ENCODE measurements at regions not wholly inside any gene's neighbourhood (a gene's known extent, or its start where the extent isn't known, plus 50 kb on each side); places are given as distances from the start of the nearest gene placed in this dataset.

DNA sequence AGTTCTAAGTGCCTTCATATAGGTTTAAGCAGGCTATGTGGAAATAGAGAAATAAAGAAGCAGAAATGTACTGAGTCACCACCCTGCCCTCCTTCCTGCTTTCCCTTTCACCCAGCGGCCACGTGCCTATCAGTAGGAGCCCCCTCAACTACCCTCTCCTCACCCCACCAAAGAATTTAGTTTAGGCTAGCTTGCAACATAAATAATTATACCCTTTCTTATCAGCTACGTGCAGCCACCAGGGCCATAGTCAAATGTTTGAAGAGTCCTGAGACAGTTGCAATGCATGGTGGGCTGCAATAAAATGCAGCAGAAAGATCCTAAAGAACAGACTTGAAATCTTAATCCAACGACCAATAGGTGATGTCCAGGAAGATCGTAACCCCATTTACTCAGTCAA, 101.2 kb downstream of the RTP5 start:
- Histone ChIP-seq H3K27ac (no peak overlapping the region), H3K36me3 (ENCODE audit: insufficient read depth, low read length) (no peaks in the 10 kb centered on the region), H3K9me3 (ENCODE audit: low read depth, low read length) (no peaks in the 10 kb centered on the region), H3K9ac (ENCODE audit: insufficient read length) (no peak overlapping the region), H3K4me3 (no peak overlapping the region)
- DNase-seq (ENCODE audit: low read depth, low spot score) = no peak
- TF ChIP-seq POLR2AphosphoS5 (IDR thresholded peaks at IDR 0.05; ENCODE audit: borderline replicate concordance, low read depth, low read length) (no peak), FOXP2 (optimal IDR thresholded peaks at IDR 0.05; ENCODE audit: control extremely low read depth, extremely low read length, insufficient read depth) (no peak), EZH2 (IDR thresholded peaks at IDR 0.05) (no peak)

DNA sequence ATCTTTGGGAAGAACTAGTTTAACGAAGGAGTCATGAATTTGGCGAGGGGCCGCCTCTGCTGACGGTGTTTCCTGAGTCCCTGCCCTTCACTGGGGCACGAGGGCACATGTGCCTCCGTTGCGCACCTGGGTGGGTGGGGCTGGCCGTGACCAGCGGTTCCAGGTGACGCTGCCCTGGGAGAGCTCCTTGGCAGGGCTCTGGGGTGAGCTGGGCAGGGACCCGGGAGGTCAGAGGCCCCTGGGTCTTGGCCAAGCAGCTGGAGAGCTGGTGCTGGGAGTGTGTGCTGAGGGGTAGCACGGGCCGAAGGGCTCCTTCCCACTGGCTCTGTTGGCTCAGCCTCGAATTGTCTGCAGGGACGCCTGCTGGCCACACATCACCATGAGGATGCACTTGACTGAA, 104.6 kb downstream of the RTP5 start:
- no peaks in the 10 kb centered on the region for H3K36me3 ChIP-seq (ENCODE audit: insufficient read depth, low read length)
- H3K27ac ChIP-seq = no peak overlapping the region
- H3K4me3 ChIP-seq = no peak overlapping the region
- no peak for DNase-seq (ENCODE audit: low read depth, low spot score)
- TF ChIP-seq POLR2AphosphoS5 (IDR thresholded peaks at IDR 0.05; ENCODE audit: borderline replicate concordance, low read depth, low read length) (no peak), FOXP2 (optimal IDR thresholded peaks at IDR 0.05; ENCODE audit: control extremely low read depth, extremely low read length, insufficient read depth) (no peak), EZH2 (IDR thresholded peaks at IDR 0.05) (no peak)
- H3K9ac ChIP-seq (ENCODE audit: insufficient read length) = no peak overlapping the region
- no peaks in the 10 kb centered on the region for H3K9me3 ChIP-seq (ENCODE audit: low read depth, low read length)

DNA sequence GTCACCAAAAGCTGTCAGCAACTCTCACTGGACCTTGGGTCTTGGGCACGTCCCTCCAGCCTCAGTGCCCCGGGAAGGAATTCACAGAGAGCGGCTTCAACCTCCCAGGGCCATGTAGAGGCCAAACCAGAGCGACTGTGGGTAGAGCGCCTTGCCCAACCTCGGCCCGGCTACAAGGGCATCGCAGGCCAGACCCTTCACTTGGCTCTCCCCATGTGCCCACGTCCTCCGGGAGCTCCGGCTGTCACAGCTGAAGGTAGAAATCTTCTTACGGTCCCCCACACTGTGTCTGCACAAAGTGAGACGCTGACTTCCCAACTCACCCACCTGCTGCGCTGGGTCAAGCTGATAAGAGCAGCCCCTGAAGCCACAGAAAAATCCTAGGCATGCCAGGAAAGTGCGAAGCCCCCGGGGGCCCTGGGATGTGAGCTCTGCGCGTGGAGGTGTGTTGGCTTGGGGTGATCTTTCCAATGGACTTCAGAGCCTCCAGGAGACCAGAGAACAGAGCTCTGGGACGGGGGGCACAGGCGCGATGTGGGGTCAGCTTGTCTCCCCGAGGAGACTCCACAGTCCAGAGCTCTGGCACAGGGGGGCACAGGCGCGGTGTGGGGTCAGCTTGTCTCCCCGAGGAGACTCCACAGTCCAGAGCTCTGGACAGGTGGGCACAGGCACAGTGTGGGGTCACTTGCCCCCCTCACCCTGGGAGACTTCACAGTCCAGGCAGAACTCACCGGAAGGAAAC, 105.5 kb downstream of the RTP5 start:
- no peak overlapping the region for H3K4me3 ChIP-seq
- H3K27ac ChIP-seq = no peak overlapping the region
- H3K9me3 ChIP-seq (ENCODE audit: low read depth, low read length) = no peaks in the 10 kb centered on the region
- TF ChIP-seq POLR2AphosphoS5 (IDR thresholded peaks at IDR 0.05; ENCODE audit: borderline replicate concordance, low read depth, low read length) (no peak), FOXP2 (optimal IDR thresholded peaks at IDR 0.05; ENCODE audit: control extremely low read depth, extremely low read length, insufficient read depth) (no peak), EZH2 (IDR thresholded peaks at IDR 0.05) (no peak)
- no peak overlapping the region for H3K9ac ChIP-seq (ENCODE audit: insufficient read length)
- DNase-seq (ENCODE audit: low read depth, low spot score) = no peak
- no peaks in the 10 kb centered on the region for H3K36me3 ChIP-seq (ENCODE audit: insufficient read depth, low read length)

DNA sequence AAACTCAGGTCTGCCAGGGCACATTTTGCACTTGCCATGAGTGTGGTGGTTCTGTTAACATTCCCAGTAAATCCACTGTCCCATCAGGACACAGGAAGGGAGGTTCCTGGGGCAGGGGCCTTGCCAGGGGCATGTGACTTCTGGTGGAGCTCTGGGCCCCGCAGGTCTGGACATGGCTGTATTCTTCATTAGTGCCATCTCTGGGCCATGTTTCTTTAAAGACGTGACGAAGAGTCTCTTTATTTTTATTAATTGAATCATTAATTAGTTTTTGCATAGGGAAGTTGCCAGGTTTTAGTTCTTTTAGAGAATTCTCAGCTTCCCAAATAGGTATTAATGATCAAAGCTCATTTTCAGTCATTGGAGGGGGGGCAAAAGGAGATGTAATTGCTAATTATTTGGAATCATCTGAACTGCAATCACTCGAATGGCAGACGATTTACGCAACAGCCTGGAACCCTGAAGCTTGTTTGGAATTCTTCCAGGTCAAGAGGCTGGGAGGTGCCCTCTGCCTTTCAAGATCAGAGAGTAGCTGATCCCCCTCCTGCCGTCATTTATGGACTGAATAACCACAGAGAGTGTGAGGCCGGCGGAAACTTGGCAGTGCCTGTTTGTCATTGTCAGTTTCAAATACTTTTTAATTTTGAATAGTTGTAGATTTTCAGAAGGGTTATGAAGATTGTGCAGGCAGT, 106.2 kb downstream of the RTP5 start:
- Histone ChIP-seq H3K4me3 (no peak overlapping the region), H3K36me3 (ENCODE audit: insufficient read depth, low read length) (no peaks in the 10 kb centered on the region), H3K9ac (ENCODE audit: insufficient read length) (no peak overlapping the region), H3K9me3 (ENCODE audit: low read depth, low read length) (no peaks in the 10 kb centered on the region), H3K27ac (no peak overlapping the region)
- TF ChIP-seq EZH2 (IDR thresholded peaks at IDR 0.05) = no peak
- no peak for TF ChIP-seq POLR2AphosphoS5 (IDR thresholded peaks at IDR 0.05; ENCODE audit: borderline replicate concordance, low read depth, low read length)
- TF ChIP-seq FOXP2 (optimal IDR thresholded peaks at IDR 0.05; ENCODE audit: control extremely low read depth, extremely low read length, insufficient read depth) = no peak
- DNase-seq (ENCODE audit: low read depth, low spot score) = no peak

DNA sequence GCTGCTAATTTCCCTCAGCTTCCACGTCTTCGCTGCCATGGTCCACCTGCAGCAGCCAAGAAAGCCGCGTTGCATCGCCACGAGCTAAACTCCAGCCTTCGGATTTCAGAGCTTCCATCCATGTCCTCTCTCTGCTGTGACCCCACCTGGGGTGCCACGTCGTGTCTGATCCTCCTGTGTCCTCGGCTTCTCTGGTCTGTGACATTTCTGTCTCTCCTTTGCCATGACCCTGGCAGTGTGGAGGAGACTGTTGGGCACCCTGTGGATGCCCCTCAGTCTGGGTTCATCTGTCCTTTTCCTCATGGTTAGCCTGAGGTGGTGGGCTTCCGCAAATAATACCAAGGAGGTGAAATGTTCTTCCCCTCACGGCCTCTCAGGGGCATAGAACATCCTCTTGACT, 106.8 kb downstream of the RTP5 start:
- no peak for TF ChIP-seq POLR2AphosphoS5 (IDR thresholded peaks at IDR 0.05; ENCODE audit: borderline replicate concordance, low read depth, low read length)
- no peaks in the 10 kb centered on the region for H3K36me3 ChIP-seq (ENCODE audit: insufficient read depth, low read length)
- H3K9me3 ChIP-seq (ENCODE audit: low read depth, low read length) = no peaks in the 10 kb centered on the region
- no peak overlapping the region for H3K9ac ChIP-seq (ENCODE audit: insufficient read length)
- no peak overlapping the region for H3K4me3 ChIP-seq
- no peak overlapping the region for H3K27ac ChIP-seq
- DNase-seq (ENCODE audit: low read depth, low spot score) = no peak

DNA sequence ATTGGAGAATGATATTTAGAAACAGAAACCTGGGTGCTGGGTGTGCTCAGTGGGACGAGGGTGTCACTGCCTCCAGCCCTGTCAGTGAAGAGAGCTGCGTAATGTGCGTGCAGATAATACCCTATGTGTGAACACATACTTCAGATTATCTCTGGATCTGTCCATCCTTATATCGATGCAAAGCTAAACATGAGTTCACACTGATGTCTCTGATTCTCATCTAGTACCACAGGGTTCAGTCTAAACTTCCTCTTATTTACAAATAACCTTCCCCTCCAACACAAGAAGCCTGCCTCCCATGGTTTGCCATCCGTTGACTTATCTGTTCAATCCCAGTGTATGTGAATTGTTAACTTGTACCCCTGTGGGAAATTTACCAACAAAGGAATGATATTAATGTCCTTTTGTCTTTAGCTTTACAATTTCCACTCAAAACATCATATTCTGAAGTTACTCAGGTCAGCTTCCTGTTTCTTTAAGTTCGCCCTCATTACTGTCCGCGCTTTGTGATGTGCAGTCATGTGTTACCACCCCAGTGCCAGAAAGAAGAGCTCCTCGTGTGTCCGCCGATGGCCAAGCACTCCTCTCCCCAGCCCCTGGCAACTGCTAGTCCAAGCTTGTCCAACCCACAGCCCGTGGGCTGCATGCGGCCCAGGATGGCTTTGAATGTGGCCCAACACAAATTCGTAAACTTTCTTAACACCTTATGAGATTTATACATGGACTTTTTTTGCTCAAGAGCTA, 108.2 kb downstream of the RTP5 start:
- no peaks in the 10 kb centered on the region for H3K36me3 ChIP-seq (ENCODE audit: insufficient read depth, low read length)
- no peak overlapping the region for H3K27ac ChIP-seq
- no peaks in the 10 kb centered on the region for H3K9me3 ChIP-seq (ENCODE audit: low read depth, low read length)
- no peak for DNase-seq (ENCODE audit: low read depth, low spot score)
- TF ChIP-seq POLR2AphosphoS5 (IDR thresholded peaks at IDR 0.05; ENCODE audit: borderline replicate concordance, low read depth, low read length) = no peak
- TF ChIP-seq FOXP2 (optimal IDR thresholded peaks at IDR 0.05; ENCODE audit: control extremely low read depth, extremely low read length, insufficient read depth) = no peak
- TF ChIP-seq EZH2 (IDR thresholded peaks at IDR 0.05) = no peak
- no peak overlapping the region for H3K4me3 ChIP-seq
- H3K9ac ChIP-seq (ENCODE audit: insufficient read length) = no peak overlapping the region

DNA sequence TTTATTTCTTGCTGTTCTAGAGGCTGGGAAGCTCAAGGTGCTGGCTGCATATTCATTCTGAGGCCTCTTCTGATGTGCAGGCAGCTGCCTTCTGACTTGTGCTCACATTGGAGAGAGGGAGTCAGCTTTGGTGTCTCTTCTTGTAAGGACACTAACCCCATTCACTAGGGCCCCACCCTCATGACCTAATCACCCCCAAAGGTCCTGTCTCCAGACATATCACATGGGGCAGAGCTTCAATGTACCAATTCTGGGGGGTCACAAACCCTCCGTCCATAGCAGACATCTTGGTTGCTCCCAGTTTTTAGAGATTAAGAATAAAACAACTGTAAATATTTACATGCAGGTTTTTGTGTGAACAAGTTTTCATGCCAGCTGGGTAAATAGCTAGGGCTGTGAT, 109.1 kb downstream of the RTP5 start:
- Histone ChIP-seq H3K9ac (ENCODE audit: insufficient read length) (no peak overlapping the region), H3K9me3 (ENCODE audit: low read depth, low read length) (no peaks in the 10 kb centered on the region), H3K27ac (no peak overlapping the region), H3K36me3 (ENCODE audit: insufficient read depth, low read length) (no peaks in the 10 kb centered on the region), H3K4me3 (no peak overlapping the region)
- no peak for DNase-seq (ENCODE audit: low read depth, low spot score)
- TF ChIP-seq FOXP2 (optimal IDR thresholded peaks at IDR 0.05; ENCODE audit: control extremely low read depth, extremely low read length, insufficient read depth) (no peak), EZH2 (IDR thresholded peaks at IDR 0.05) (no peak), POLR2AphosphoS5 (IDR thresholded peaks at IDR 0.05; ENCODE audit: borderline replicate concordance, low read depth, low read length) (no peak)

DNA sequence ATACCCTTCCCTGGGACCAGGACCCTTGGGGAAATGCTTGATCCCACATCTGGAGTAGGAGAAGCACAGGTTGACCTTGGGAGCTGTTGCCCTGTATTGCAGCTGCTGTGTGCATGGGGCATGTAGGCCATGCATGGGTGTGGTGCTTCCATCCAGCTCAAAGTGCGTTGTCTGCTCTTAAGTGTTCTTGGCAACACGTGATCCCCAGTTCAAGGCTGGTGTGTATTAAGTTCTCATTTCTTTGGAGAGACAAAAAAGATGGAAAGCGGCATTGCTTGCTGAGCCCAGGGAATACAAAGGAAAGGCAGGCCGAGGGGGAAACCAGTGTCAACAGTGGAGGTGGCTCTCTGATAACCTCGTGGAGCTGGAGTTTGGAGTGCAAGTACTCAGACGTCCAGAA, 110.7 kb downstream of the RTP5 start:
- no peak for DNase-seq (ENCODE audit: low read depth, low spot score)
- Histone ChIP-seq H3K36me3 (ENCODE audit: insufficient read depth, low read length) (no peaks in the 10 kb centered on the region), H3K27ac (no peak overlapping the region), H3K4me3 (no peak overlapping the region), H3K9me3 (ENCODE audit: low read depth, low read length) (no peaks in the 10 kb centered on the region), H3K9ac (ENCODE audit: insufficient read length) (no peak overlapping the region)
- TF ChIP-seq EZH2 (IDR thresholded peaks at IDR 0.05) (no peak), POLR2AphosphoS5 (IDR thresholded peaks at IDR 0.05; ENCODE audit: borderline replicate concordance, low read depth, low read length) (no peak), FOXP2 (optimal IDR thresholded peaks at IDR 0.05; ENCODE audit: control extremely low read depth, extremely low read length, insufficient read depth) (no peak)
